Adrenal gland (tissue), 5 donors: ENCODE measurements at regions not wholly inside any gene's neighbourhood (a gene's known extent, or its start where the extent isn't known, plus 50 kb on each side); places are given as distances from the start of the nearest gene placed in this dataset.

Source experiments
- CTCF ChIP-seq, 6 experiments: fragments of 450-650 bp in 4 of 6; fragments of 200-600 bp in 2 of 6; sonication (generic) in 1 of 6; IDR thresholded peaks; 1 replicate in 5 of 6; 2 replicates in 1 of 6; pipeline versions ENCODE4 v1.5.1 to v1.8.0; 2016 to 2021; ENCODE audit warnings: antibody characterized with exemption in 6 of 6, mild to moderate bottlenecking in 2 of 6, moderate library complexity in 1 of 6
- POLR2A ChIP-seq, 2 donors: fragments of 450-650 bp; IDR thresholded peaks; one replicate each; pipeline ENCODE4 v1.6.1; 2017; ENCODE audit warnings: antibody characterized with exemption in 2 of 2, mild to moderate bottlenecking in 2 of 2, moderate library complexity in 1 of 2
- donor health status: DM: no; HTN: no; CAD: no.

GRCh38 chr7:47697543-47697942 is 115.6 kb upstream of the TNS3 start:
- TF ChIP-seq POLR2A (IDR thresholded peaks at IDR 0.05) (no peak), CTCF (IDR thresholded peaks at IDR 0.05) (no peak)
